ENCODE measurements at regions not wholly inside any gene's neighbourhood (a gene's known extent, or its start where the extent isn't known, plus 50 kb on each side); places are given as distances from the start of the nearest gene placed in this dataset.

DNA sequence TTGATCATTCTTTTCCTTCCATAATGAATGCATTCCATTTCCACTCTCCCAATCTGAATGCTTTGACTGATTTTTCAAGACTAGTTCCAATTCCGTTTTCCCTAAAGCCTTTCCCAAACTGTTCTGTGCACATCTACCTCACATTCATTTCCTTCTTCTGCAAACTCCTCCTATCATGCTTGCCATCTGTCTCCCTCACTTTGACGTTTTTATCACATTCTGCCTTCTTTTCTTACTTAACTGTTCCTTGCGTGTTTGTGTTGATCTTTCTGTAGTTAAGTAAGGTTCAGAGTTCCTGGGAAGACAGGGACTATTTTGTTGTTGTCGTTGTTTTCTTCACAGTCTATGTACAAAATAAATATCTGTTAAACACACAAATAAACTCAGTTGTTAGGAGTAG lies 179.0 kb downstream of the NXPE2 start:
- no TSS peak for BruUV-seq (replicated peaks)
- H3K27ac ChIP-seq (ENCODE audit: low read length): no peak overlapping the region
- in situ Hi-C loops (cut with HindIII; ENCODE audit: low pct_unique_long_range_greater_than_20kb, low sequenced_read_pairs) (no loop called here), intact Hi-C loops (cut with micrococcal nuclease; ENCODE audit: unreplicated experiment) (no loop called here)
- no peaks in the 10 kb centered on the region for H3K36me3 ChIP-seq (ENCODE audit: control insufficient read depth, insufficient read depth, low read length)
- no peak for DNase-seq (ENCODE audit: low read depth, low spot score)
- H3K9me3 ChIP-seq (ENCODE audit: control insufficient read depth, insufficient read depth, low read depth, low read length): no peaks in the 10 kb centered on the region
- POLR2A ChIA-PET: no interaction called here
- ATAC-seq: no peak
- TF ChIP-seq SIN3A (IDR thresholded peaks at IDR 0.05; ENCODE audit: borderline replicate concordance, insufficient read depth, low read depth, low read length): no peak
- TF ChIP-seq POLR2AphosphoS5 (IDR thresholded peaks at IDR 0.05; ENCODE audit: low read depth, low read length): no peak
- no peak for TF ChIP-seq TCF7L2 (IDR thresholded peaks at IDR 0.05; ENCODE audit: low read depth, low read length)
- TF ChIP-seq, protein P1, sequence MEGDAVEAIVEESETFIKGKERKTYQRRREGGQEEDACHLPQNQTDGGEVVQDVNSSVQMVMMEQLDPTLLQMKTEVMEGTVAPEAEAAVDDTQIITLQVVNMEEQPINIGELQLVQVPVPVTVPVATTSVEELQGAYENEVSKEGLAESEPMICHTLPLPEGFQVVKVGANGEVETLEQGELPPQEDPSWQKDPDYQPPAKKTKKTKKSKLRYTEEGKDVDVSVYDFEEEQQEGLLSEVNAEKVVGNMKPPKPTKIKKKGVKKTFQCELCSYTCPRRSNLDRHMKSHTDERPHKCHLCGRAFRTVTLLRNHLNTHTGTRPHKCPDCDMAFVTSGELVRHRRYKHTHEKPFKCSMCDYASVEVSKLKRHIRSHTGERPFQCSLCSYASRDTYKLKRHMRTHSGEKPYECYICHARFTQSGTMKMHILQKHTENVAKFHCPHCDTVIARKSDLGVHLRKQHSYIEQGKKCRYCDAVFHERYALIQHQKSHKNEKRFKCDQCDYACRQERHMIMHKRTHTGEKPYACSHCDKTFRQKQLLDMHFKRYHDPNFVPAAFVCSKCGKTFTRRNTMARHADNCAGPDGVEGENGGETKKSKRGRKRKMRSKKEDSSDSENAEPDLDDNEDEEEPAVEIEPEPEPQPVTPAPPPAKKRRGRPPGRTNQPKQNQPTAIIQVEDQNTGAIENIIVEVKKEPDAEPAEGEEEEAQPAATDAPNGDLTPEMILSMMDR (IDR thresholded peaks at IDR 0.05): no peak
- TF ChIP-seq, protein P2, sequence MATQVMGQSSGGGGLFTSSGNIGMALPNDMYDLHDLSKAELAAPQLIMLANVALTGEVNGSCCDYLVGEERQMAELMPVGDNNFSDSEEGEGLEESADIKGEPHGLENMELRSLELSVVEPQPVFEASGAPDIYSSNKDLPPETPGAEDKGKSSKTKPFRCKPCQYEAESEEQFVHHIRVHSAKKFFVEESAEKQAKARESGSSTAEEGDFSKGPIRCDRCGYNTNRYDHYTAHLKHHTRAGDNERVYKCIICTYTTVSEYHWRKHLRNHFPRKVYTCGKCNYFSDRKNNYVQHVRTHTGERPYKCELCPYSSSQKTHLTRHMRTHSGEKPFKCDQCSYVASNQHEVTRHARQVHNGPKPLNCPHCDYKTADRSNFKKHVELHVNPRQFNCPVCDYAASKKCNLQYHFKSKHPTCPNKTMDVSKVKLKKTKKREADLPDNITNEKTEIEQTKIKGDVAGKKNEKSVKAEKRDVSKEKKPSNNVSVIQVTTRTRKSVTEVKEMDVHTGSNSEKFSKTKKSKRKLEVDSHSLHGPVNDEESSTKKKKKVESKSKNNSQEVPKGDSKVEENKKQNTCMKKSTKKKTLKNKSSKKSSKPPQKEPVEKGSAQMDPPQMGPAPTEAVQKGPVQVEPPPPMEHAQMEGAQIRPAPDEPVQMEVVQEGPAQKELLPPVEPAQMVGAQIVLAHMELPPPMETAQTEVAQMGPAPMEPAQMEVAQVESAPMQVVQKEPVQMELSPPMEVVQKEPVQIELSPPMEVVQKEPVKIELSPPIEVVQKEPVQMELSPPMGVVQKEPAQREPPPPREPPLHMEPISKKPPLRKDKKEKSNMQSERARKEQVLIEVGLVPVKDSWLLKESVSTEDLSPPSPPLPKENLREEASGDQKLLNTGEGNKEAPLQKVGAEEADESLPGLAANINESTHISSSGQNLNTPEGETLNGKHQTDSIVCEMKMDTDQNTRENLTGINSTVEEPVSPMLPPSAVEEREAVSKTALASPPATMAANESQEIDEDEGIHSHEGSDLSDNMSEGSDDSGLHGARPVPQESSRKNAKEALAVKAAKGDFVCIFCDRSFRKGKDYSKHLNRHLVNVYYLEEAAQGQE (IDR thresholded peaks at IDR 0.05; ENCODE audit: insufficient read depth in 1 of 2, low read depth in 2 of 2, low read length in 1 of 2): no peak
- H3K4me1 ChIP-seq (ENCODE audit: control insufficient read depth, insufficient read depth, low read length): no peaks in the 10 kb centered on the region
- no peaks in the 10 kb centered on the region for H3K27me3 ChIP-seq (ENCODE audit: control insufficient read depth, insufficient read depth, low read length)
- CTCF ChIA-PET: no interaction called here
- no peak overlapping the region for H3K4me3 ChIP-seq (ENCODE audit: low read depth in 2 of 2, low read length in 2 of 2)

DNA sequence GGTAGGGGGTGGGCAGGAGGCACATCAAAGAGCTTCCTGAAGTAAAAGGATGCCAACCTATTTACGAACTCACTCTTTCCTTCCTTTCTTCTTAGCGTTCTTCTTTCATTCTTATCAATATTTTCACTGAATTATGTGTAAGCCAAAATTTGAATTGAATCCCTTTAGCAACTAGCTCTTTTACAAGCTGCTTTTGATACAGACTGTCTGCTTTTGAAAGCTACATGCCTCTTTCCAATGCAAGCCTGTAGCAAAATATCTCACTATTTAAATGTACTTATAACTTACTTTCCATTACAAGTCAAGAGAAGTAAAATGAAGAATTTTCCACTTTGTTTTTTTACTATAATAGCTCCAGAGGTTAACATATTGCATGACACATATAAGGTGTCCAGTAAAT lies 186.6 kb downstream of the NXPE2 start:
- no peak for TF ChIP-seq TCF7L2 (IDR thresholded peaks at IDR 0.05; ENCODE audit: low read depth, low read length)
- TF ChIP-seq SIN3A (IDR thresholded peaks at IDR 0.05; ENCODE audit: borderline replicate concordance, insufficient read depth, low read depth, low read length): no peak
- TF ChIP-seq, protein P1 (IDR thresholded peaks at IDR 0.05): no peak
- no peak for TF ChIP-seq POLR2AphosphoS5 (IDR thresholded peaks at IDR 0.05; ENCODE audit: low read depth, low read length)
- TF ChIP-seq, protein P2 (IDR thresholded peaks at IDR 0.05; ENCODE audit: insufficient read depth in 1 of 2, low read depth in 2 of 2, low read length in 1 of 2): no peak
- POLR2A ChIA-PET: no interaction called here
- no peak overlapping the region for H3K4me3 ChIP-seq (ENCODE audit: low read depth in 2 of 2, low read length in 2 of 2)
- DNase-seq (ENCODE audit: low read depth, low spot score): no peak
- CTCF ChIA-PET: no interaction called here
- intact Hi-C loops (cut with micrococcal nuclease; ENCODE audit: unreplicated experiment) (no loop called here), in situ Hi-C loops (cut with HindIII; ENCODE audit: low pct_unique_long_range_greater_than_20kb, low sequenced_read_pairs) (no loop called here)
- no peak overlapping the region for H3K27ac ChIP-seq (ENCODE audit: low read length)
- no peaks in the 10 kb centered on the region for H3K27me3 ChIP-seq (ENCODE audit: control insufficient read depth, insufficient read depth, low read length)
- H3K9me3 ChIP-seq (ENCODE audit: control insufficient read depth, insufficient read depth, low read depth, low read length): no peaks in the 10 kb centered on the region
- H3K4me1 ChIP-seq (ENCODE audit: control insufficient read depth, insufficient read depth, low read length): no peaks in the 10 kb centered on the region
- no peak for ATAC-seq
- no TSS peak for BruUV-seq (replicated peaks)
- no peaks in the 10 kb centered on the region for H3K36me3 ChIP-seq (ENCODE audit: control insufficient read depth, insufficient read depth, low read length)

Data from Panc1 (cell line).